22Rv1 (cell line): ENCODE measurements at regions not wholly inside any gene's neighbourhood (a gene's known extent, or its start where the extent isn't known, plus 50 kb on each side); places are given as distances from the start of the nearest gene placed in this dataset.

Experiments
- ZFX ChIP-seq: fragments of 450-650 bp; IDR thresholded peaks from 2 replicates; pipeline ENCODE4 v1.6.1; 2017; ENCODE audit warnings: antibody characterized with exemption, borderline replicate concordance
- TF ChIP-seq, protein P1 (sequence below): fragments of 450-650 bp; IDR thresholded peaks from 2 replicates; pipeline ENCODE4 v1.5.1; 2017; ENCODE audit warnings: mild to moderate bottlenecking

DNA sequence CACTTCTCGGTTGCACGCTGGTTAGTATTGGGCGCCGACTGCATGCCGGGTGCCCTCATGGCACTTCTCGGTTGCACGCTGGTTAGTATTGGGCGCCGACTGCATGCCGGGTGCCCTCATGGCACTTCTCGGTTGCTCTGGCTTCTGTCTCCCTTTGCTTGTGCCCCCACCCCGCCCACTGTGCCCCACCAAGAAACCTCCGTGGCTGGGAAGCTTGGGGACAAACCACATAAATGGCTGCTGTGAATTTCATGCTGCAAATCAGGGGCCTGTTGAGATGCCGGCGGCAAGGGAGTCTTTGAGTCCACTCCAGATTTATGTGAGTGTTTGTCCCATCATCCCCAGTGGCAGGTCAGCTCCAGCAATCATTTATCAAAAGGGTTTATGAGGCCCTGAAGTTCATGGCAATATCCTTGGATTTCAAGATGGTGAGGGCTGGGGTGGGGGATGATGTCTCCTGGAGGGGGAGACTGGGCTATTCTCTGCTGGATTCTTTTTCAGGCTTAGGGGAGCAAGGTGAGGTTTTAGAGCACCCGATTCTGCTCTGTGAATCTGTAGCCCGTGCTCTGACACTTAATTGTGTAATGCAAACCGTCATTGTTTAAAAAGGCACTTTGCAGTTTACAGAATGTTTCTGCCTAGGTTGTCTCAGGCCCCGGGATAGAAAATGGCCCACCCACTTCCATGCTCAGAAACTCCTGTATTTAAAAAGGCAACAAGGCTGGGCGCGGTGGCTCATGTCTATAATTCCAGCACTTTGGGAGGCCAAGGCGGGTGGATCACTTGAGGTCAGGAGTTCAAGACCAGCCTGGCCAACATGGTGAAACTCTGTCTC is 51.2 kb upstream of the CIBAR2 start:
- TF ChIP-seq, protein P1, sequence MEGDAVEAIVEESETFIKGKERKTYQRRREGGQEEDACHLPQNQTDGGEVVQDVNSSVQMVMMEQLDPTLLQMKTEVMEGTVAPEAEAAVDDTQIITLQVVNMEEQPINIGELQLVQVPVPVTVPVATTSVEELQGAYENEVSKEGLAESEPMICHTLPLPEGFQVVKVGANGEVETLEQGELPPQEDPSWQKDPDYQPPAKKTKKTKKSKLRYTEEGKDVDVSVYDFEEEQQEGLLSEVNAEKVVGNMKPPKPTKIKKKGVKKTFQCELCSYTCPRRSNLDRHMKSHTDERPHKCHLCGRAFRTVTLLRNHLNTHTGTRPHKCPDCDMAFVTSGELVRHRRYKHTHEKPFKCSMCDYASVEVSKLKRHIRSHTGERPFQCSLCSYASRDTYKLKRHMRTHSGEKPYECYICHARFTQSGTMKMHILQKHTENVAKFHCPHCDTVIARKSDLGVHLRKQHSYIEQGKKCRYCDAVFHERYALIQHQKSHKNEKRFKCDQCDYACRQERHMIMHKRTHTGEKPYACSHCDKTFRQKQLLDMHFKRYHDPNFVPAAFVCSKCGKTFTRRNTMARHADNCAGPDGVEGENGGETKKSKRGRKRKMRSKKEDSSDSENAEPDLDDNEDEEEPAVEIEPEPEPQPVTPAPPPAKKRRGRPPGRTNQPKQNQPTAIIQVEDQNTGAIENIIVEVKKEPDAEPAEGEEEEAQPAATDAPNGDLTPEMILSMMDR = no peak
- no peak for TF ChIP-seq ZFX
